ENCODE measurements at regions not wholly inside any gene's neighbourhood (a gene's known extent, or its start where the extent isn't known, plus 50 kb on each side); places are given as distances from the start of the nearest gene placed in this dataset.
"Not testable (repeated sequence)": the region's sequence is repeated elsewhere in the genome, so short reads cannot be mapped to it uniquely, and the experiment has no call there.

DNA sequence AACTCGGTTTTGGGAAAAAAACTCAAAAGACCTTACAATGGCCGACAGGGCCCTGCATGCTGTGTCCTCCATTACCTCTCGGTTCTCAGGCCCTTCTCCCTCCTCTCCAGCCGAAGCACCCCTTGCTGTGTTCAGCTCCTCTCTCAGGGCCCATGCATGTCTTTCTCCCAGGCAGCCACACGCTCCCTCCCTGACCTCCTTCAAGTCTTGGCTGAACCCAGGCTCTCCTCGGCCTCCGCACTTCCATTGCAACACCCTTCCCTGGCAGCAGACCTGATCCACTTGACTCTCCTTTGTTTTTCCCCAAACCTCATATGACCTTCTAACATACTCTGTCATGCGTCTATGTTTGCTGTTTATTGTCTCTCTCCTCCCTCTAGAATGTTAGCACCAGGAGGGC is 114.0 kb downstream of the CYP26B1 start:
- in situ Hi-C loops (cut with HindIII; ENCODE audit: low sequenced_read_pairs), result no loop called here
- DNase-seq (ENCODE audit: low spot score), result no peak

DNA sequence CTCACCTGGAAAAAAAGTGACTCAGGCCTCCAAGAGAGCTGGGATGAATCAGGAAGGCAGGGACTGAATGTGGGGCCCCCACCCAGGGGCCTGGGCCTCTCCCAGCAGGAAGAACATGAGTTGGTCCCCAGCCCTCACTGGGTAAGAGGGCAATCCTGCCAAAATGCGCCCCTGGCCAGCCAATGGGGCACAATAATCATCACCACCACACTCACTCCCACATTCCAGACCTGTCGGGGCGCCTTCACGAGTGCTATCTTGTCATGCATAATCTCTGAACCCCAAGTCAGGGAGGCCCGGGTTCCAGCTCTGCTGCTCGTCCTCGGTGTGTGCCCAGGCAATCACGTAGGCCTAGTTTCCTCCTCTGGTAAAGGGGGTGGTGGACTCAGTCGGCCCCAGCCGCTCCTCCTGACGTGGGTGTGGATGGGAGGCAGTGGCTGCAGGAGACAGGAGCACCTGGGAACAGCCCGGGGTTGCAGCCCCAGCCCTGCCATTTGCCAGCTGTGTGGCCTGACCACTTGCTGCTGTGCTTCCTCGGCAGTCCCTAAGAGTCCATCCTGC is 115.1 kb downstream of the CYP26B1 start:
- DNase-seq (ENCODE audit: low spot score), result no peak
- in situ Hi-C loops (cut with HindIII; ENCODE audit: low sequenced_read_pairs), result no loop called here

DNA sequence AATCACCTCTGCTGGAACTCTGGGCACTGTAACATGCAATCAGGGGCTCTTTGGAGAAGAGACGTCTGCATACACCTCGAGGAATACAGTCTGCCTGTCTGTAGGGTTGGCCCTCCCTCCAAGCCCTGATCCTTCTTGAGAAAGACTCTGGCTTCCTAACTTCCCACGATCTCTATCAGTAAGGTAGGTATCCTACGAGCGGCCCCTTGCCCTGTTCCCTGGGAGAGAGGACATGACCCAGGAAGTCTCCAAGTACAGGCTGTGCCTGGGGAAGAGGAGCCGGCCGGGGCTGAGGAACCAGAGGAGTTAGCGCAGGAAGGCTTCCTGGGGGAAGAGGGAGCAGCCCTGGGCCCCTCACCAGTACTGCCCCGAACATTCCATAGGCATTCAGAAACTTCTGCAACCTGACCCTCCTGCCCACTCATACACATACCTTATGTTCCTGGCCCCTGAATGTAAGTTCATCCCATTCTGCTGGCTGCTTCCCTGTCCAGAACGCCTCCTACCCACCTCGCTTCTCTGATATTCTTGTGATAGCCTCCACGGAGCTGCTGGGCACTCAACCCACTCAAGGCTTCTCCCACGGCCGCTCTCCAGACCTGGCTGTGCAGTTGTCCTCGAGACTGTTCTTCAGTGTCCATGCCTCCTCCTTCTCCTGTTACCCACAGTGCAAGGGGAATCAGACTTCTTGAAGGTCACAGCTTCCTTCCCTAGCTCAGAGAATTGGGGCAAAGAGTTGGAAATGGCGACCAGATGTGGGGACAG is 116.1 kb downstream of the CYP26B1 start:
- DNase-seq (ENCODE audit: low spot score), result no peak
- in situ Hi-C loops (cut with HindIII; ENCODE audit: low sequenced_read_pairs), result no loop called here

DNA sequence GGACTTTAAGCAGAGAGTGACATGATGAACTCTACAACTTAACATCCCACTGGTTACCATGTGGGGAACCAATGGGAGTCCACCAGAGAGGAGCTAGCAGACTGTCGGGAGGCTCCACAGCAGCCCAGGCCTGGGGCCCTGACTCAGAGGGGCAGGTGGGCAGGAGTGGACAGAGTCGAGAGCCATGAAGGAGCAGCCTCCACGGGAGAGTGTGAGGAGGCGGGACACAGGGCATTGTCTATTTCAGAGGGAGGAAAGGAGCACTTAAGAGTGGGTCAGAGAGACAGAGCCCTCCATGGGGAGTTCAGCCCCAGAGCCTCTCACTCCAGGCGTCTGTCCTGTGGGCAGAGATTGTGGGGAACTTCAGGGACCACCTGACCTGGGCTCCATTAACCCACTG is 118.7 kb downstream of the CYP26B1 start:
- DNase-seq (ENCODE audit: low spot score), result no peak
- in situ Hi-C loops (cut with HindIII; ENCODE audit: low sequenced_read_pairs), result no loop called here

DNA sequence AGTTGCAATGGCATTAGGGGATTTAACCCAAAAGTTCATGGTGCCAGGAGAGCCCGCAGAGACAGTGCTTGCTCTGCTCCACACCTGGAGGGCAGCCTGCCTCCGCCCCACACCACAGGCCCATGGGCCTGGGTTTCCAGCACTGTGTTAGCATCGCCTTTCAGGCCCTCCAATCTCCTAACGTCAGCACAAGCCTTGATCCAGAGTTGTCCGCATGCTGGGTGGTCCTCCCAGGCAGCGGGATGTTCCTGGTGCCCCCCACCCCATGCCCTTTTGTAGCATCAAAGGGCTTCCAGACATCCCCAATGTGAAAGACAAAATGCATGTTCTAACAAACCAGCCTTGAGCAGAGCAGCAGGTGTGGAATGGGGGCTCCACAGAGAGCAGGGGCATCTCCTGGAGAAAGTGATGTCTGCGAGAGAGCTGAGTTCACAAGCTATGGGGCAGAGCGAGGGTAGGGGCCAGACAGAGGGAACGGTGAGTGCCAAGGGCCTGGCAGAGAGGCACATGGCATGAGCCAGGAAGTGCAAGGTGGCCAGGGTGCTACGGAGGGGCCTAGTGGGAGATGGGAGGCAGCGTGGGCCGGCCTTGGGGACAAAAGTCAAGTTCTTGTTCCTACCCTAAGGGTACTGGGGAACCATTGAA is 119.2 kb downstream of the CYP26B1 start:
- DNase-seq (ENCODE audit: low spot score), result no peak
- in situ Hi-C loops (cut with HindIII; ENCODE audit: low sequenced_read_pairs), result no loop called here

DNA sequence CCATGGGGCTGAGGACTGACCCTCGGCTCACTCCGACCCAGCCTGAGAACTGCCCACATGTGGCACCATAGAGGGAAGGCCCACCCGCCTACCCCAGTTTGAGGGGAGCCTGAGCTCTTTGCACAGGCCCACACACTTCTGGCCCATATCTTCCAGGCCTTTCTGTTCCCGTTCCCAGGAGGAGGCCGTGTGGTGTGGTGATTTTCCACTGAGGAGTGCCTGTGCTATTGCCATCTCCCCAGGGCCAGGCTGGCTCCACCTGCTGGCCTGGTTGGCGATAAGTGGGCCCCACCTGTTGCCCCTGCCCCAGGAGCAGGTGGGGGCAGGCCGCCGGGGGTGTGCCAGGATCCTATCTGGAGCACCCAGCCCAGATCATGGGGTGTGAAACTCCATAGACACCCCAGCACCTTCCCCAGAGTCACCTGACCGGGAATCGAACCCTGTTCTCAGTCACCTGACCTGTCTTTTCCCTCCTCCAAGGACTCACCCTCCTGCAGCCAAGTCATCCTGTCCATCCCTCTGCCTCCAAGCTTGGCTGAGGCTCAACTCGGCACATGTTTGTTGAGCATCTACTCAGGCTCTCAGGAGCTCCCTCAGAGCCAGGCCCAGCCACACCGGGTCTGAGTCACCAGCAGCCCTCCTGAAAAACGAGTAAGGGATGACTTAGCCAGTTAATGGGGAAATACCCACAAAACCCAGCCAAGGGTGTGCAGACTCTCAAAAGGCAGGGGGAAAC is 120.1 kb downstream of the CYP26B1 start:
- no peak for DNase-seq (ENCODE audit: low spot score)
- in situ Hi-C loops (cut with HindIII; ENCODE audit: low sequenced_read_pairs), result no loop called here

DNA sequence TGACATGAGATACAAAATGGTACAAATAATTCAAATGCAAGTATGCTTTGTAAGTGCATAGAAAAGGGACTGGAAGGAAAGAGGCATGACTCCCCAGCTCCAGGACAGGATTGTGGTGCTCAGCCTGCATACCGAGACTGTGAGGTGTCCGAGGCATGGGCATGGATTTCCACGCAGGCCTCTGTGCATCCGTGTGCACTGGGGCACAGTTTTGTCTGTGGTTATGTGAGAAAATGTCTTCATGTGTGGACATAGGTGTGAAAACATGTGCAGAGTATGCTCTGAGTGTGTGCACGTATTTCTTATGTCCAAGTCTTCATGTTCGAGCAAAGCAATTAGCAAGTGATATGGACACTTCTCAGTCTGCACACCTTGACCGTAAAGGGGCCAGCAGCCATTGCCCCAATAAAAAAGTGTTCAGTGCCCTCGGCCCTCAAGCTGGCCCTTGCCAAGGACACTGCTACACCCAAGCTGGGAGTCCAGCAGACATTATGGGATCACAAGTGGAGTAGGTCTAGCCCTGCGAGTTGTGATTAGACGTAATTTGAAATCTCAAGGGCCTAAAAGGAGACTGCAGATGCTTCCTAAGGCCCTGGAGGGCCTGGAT is 120.7 kb downstream of the CYP26B1 start:
- in situ Hi-C loops (cut with HindIII; ENCODE audit: low sequenced_read_pairs), result no loop called here

DNA sequence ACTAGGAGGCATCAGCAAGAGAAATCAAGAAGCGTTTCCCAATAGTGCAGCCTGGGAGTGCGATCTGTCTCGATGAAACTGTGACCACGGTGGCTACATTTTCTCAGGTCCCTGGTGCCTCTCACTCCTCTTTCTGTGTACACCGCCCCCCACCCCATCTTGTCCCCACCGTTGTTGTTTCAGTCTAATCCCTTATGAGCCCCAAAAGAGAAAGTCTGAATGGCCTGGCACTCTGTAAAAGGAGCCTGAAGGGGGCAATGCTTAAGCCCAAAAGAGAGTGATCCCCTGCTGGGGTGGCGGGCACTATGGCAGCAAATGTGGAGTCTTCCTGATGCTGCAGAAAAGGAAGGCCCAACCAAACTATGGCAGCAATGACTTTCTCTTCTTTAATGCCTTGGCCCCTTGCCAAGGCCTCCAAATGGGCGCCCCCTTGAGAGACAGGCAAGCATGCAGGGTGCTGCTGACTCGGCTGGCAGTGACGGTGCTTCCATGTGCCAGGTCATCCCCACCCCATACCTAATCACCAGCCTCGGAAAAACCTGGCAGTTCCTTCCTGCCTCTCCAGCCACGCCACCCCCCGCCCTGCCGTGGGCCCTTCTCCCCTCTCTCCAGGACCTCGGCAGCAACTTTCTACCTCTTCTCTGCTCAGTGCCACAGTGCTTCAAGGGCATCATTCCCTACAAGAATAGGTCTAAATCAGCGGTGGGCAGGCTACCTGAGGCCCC is 123.0 kb downstream of the CYP26B1 start:
- in situ Hi-C loops (cut with HindIII; ENCODE audit: low sequenced_read_pairs), result no loop called here
- DNase-seq (ENCODE audit: low spot score), result no peak

More for the DNA sequence above, 120.7 kb downstream of the CYP26B1 start:
- no peak for DNase-seq (ENCODE audit: low spot score)

DNA sequence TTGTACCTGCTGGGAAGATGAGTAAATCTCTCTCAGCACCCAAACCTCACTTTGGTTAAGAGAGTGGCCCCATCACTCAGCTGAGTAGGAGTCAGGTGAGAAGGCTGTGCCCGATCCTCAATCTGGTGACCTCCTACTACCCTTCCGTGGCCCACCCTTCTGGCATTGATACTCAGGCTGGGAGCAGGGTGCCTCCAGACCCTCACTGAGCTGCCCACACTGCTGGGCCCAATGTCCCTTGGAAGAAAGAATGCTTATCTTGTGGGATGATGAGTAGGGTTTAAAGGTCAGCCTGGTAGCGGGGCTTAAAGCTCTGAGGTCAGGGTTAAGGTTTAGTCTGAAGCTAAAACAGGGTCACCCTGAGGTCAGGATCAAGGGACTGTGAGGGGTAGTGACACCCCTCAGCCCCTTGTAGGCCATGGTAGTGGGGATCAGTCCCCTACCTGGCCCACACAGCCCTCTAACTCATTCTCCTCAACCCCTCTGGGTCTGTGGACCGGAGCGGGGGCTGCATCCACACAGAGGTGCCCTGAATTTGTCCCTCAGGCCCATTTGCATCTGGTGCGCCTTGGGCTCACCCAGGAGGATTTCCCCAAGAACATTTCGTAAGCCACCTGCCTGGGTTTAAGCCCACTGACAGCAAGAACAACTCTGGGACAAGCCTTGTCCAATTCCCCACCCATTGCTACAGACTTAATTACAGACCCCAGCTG is 123.8 kb downstream of the CYP26B1 start:
- no peak for DNase-seq (ENCODE audit: low spot score)

DNA sequence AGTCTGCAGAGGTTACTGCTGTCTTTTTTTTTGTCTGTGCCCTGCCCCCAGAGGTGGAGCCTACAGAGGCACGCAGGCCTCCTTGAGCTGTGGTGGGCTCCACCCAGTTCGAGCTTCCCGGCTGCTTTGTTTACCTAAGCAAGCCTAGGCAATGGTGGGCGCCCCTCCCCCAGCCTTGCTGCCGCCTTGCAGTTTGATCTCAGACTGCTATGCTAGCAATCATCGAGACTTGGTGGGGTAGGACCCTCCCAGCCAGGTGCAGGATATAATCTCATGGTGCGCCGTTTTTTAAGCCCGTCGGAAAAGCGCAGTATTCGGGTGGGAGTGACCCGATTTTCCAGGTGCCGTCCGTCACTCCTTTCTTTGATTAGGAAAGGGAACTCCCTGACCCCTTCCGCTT is 126.3 kb downstream of the CYP26B1 start:
- in situ Hi-C loops (cut with HindIII; ENCODE audit: low sequenced_read_pairs); DNase-seq (ENCODE audit: low spot score): not testable (repeated sequence)

More for the DNA sequence above, 123.8 kb downstream of the CYP26B1 start:
- in situ Hi-C loops (cut with HindIII; ENCODE audit: low sequenced_read_pairs), result no loop called here

DNA sequence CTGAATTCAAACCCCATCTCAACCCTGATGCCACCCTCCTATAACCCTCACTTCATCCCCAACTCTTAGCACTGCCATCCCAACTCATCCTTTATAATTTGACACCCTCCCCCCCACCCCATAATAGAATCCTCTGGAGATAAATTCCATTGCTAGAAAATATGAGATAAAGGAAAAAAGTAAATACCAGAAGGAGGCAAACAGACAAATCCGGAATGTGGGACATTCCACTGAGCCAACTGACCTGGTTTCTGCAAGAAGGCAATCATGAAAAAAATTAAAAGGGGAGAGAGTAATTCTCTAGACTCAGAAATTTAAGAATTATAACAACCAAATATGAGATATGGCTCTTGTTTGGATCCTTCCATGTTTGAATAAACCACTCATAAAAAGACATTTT is 132.4 kb downstream of the CYP26B1 start:
- DNase-seq (ENCODE audit: low spot score), result no peak
- in situ Hi-C loops (cut with HindIII; ENCODE audit: low sequenced_read_pairs), result no loop called here

DNA sequence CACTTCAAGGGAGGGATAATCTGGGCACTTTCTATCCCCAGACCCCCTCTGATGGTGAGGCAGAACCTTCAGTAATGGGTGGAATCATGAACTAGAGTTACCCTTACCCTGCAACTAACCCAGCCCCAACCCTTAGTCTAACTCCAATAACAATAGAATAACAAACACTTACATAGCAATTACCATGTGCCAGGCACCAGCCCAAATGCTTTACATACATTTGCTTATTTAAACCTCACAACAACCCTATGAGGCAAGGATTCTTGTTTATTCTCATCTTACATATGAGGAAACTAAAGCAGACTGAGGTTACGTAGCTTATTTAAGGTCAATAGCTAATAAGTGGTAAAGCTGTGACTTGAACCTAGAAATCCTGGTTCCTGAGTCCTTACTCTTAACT is 132.8 kb downstream of the CYP26B1 start:
- DNase-seq (ENCODE audit: low spot score), result no peak
- in situ Hi-C loops (cut with HindIII; ENCODE audit: low sequenced_read_pairs), result no loop called here

DNA sequence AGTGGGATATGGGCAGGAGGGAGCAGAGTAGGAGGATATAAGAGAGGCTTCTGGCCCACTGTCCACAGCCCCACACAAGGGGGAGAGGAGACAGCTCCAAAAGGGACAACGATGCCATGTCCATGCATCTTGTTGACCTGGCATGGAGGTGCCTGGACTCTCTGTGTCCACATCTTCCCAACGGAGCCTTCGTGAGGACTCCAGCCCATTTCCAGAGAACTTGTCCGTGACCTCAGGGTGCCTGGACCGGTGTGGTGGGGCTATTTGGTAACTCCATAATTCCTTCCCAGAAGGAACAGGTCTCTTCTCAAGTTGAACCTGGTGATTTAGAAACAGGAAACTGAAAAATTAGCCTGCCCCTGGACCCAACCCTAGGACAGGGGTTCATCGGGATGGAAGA is 133.9 kb downstream of the CYP26B1 start:
- DNase-seq (ENCODE audit: low spot score), result no peak
- in situ Hi-C loops (cut with HindIII; ENCODE audit: low sequenced_read_pairs), result no loop called here

DNA sequence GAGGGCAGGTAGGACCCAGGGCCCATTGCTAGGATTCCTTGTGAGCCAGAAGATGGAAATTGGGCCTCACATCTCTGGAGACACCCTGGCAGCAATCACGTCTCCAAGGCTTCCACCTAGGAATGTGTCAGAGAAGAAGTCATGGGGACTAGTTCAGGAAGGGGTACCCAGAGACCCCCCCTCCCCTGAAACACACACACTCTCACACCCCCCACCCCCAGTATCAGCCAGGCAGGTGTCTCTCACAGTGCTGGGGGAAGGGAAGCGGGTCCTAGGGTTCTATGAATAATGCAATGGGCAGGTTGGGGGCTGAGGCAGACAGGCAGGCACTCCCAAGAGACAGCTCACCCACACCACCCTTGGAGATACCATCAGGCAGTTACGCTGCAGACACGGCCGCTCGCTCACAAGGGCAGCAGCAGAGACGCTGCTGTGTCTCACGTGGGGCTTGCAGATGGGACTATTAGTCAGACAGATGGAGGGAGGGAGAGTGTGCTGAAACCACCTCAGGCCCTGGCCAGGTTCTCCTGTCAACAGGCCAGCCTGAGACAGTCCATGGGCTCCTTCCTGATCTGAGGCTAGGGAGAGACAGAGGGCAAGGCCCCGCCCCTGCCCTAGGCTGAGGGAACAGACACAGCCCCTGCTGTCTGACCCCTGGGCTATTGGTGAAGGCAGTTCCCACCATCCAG is 134.6 kb downstream of the CYP26B1 start:
- DNase-seq (ENCODE audit: low spot score), result peak; percentile 97
- in situ Hi-C loops (cut with HindIII; ENCODE audit: low sequenced_read_pairs), result no loop called here

DNA sequence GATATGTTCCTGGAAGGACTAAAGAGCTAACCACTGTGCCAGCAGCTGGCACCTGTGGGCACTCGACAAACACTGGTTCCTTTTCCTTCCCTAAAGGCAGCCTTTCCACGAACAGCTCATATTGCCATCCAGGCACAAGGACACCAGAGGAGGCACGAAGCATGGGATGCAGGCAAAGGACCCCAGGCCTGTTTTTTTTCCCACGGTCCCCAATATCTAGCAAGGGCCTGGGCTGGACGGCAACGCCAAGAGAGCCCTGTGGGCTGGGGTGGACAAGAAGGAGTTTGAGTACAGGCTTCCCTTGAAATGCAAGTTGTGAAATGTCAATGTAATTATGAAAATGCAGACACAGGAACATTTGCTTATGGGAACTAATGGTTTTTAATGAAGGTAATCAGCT is 135.9 kb downstream of the CYP26B1 start:
- in situ Hi-C loops (cut with HindIII; ENCODE audit: low sequenced_read_pairs), result no loop called here
- DNase-seq (ENCODE audit: low spot score), result no peak

DNA sequence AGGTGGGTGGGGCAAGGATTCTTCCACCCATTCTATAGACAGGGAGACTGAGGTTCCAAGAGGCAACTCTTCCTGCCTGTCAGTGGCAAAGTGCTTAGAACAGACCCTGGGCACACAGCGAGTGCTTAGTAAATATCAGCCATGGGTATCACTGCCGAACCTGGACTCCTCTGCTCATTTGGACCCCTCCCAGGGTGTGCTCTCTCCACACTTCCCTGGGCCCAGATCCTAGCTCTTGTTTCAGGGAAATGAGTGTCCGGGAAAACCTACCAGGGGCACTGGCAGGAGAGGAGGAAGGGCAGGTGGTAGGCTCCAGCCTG is 136.3 kb downstream of the CYP26B1 start:
- in situ Hi-C loops (cut with HindIII; ENCODE audit: low sequenced_read_pairs), result no loop called here
- DNase-seq (ENCODE audit: low spot score), result no peak

DNA sequence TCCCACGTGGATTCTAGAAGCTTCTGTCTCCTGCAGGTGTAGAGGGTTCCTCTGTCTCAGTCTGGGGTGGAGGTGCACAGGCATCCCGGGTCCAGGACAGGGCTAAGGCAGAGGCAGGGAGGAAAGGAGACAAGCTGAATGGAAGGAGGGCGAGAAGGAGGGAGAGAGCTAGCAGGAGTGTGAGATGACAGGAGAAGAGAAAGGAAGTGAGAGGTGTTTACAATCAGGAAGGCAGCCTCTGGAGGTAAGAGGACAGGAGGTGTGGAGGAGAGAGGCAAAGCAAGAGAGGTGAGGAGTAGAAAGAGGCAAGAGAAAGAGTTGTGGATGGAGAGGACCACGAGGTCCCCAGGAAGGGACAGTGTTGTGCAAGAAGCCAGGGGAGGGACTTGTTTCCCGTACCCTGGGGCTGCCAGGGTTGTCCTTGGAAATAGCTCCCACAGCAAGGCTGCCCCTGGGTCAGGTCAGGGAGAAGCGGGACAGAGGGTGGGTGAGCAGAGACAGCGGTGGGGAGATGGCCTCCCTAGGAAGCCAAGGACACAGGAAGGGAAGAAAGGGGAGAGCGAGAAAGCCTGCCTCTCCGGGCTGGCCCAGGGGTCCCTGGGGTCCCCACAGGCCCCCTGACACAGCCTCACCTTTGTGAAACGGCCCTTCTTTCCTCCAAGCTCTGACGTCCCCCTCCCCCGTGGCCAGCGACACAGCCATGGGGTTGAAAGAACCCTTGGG is 136.9 kb downstream of the CYP26B1 start:
- DNase-seq (ENCODE audit: low spot score), result no peak
- in situ Hi-C loops (cut with HindIII; ENCODE audit: low sequenced_read_pairs), result no loop called here

All from G401 (cell line).